ENCODE measurements at regions not wholly inside any gene's neighbourhood (a gene's known extent, or its start where the extent isn't known, plus 50 kb on each side); places are given as distances from the start of the nearest gene placed in this dataset.
"Not testable (repeated sequence)": the region's sequence is repeated elsewhere in the genome, so short reads cannot be mapped to it uniquely, and the experiment has no call there.

- TF ChIP-seq CTCF (IDR thresholded peaks at IDR 0.05; ENCODE audit: poor library complexity, severe bottlenecking) = no peak
- H3K27me3 ChIP-seq (ENCODE audit: insufficient read depth, poor library complexity, severe bottlenecking) = no peaks in the 10 kb centered on the region
- no peak overlapping the region for H3K27ac ChIP-seq (ENCODE audit: poor library complexity, severe bottlenecking)
- no peaks in the 10 kb centered on the region for H3K36me3 ChIP-seq (ENCODE audit: low read depth)
- no peaks in the 10 kb centered on the region for H3K9me3 ChIP-seq (ENCODE audit: severe bottlenecking)
- DNase-seq (ENCODE audit: low spot score) (no peak), ATAC-seq (ENCODE audit: low read depth) (no peak)
- H3K4me1 ChIP-seq (ENCODE audit: insufficient read depth, poor library complexity, severe bottlenecking) = no peaks in the 10 kb centered on the region
- H3K4me3 ChIP-seq (ENCODE audit: severe bottlenecking) = no peak overlapping the region
Observed at GRCh38 chrX:138229718-138230117, 481.8 kb downstream of the FGF13 start.

GRCh38 chrX:138240266-138240665 is 471.3 kb downstream of the FGF13 start:
- H3K4me1 ChIP-seq (ENCODE audit: insufficient read depth, poor library complexity, severe bottlenecking) = no peaks in the 10 kb centered on the region
- TF ChIP-seq CTCF (IDR thresholded peaks at IDR 0.05; ENCODE audit: poor library complexity, severe bottlenecking) = no peak
- H3K9me3 ChIP-seq (ENCODE audit: severe bottlenecking) = no peaks in the 10 kb centered on the region
- no peaks in the 10 kb centered on the region for H3K36me3 ChIP-seq (ENCODE audit: low read depth)
- H3K27ac ChIP-seq (ENCODE audit: poor library complexity, severe bottlenecking) = no peak overlapping the region
- DNase-seq (ENCODE audit: low spot score) (no peak), ATAC-seq (ENCODE audit: low read depth) (no peak)
- no peaks in the 10 kb centered on the region for H3K27me3 ChIP-seq (ENCODE audit: insufficient read depth, poor library complexity, severe bottlenecking)
- no peak overlapping the region for H3K4me3 ChIP-seq (ENCODE audit: severe bottlenecking)

GRCh38 chrX:138254001-138254400 is 457.5 kb downstream of the FGF13 start:
- DNase-seq (ENCODE audit: low spot score) = no peak
- Histone ChIP-seq H3K4me3 (ENCODE audit: severe bottlenecking) (no peak overlapping the region), H3K27me3 (ENCODE audit: insufficient read depth, poor library complexity, severe bottlenecking) (no peaks in the 10 kb centered on the region), H3K4me1 (ENCODE audit: insufficient read depth, poor library complexity, severe bottlenecking) (no peaks in the 10 kb centered on the region), H3K27ac (ENCODE audit: poor library complexity, severe bottlenecking) (no peak overlapping the region), H3K36me3 (ENCODE audit: low read depth) (no peaks in the 10 kb centered on the region), H3K9me3 (ENCODE audit: severe bottlenecking) (no peaks in the 10 kb centered on the region)
- TF ChIP-seq CTCF (IDR thresholded peaks at IDR 0.05; ENCODE audit: poor library complexity, severe bottlenecking) = no peak
- no peak for ATAC-seq (ENCODE audit: low read depth)

GRCh38 chrX:138255373-138255772 is 456.1 kb downstream of the FGF13 start:
- H3K4me1 ChIP-seq (ENCODE audit: insufficient read depth, poor library complexity, severe bottlenecking) = no peaks in the 10 kb centered on the region
- no peaks in the 10 kb centered on the region for H3K9me3 ChIP-seq (ENCODE audit: severe bottlenecking)
- no peak for DNase-seq (ENCODE audit: low spot score)
- TF ChIP-seq CTCF (IDR thresholded peaks at IDR 0.05; ENCODE audit: poor library complexity, severe bottlenecking) = no peak
- H3K27me3 ChIP-seq (ENCODE audit: insufficient read depth, poor library complexity, severe bottlenecking) = no peaks in the 10 kb centered on the region
- no peaks in the 10 kb centered on the region for H3K36me3 ChIP-seq (ENCODE audit: low read depth)
- H3K4me3 ChIP-seq (ENCODE audit: severe bottlenecking) = no peak overlapping the region
- ATAC-seq (ENCODE audit: low read depth) = no peak
- H3K27ac ChIP-seq (ENCODE audit: poor library complexity, severe bottlenecking) = no peak overlapping the region

GRCh38 chrX:138264095-138264494 is 447.4 kb downstream of the FGF13 start:
- not testable (repeated sequence) for H3K4me3 ChIP-seq (ENCODE audit: severe bottlenecking); H3K9me3 ChIP-seq (ENCODE audit: severe bottlenecking); H3K4me1 ChIP-seq (ENCODE audit: insufficient read depth, poor library complexity, severe bottlenecking); H3K27ac ChIP-seq (ENCODE audit: poor library complexity, severe bottlenecking); ATAC-seq (ENCODE audit: low read depth); DNase-seq (ENCODE audit: low spot score); H3K36me3 ChIP-seq (ENCODE audit: low read depth); H3K27me3 ChIP-seq (ENCODE audit: insufficient read depth, poor library complexity, severe bottlenecking)

Measured in RWPE2 (cell line).